ENCODE measurements at regions not wholly inside any gene's neighbourhood (a gene's known extent, or its start where the extent isn't known, plus 50 kb on each side); places are given as distances from the start of the nearest gene placed in this dataset.

DNA sequence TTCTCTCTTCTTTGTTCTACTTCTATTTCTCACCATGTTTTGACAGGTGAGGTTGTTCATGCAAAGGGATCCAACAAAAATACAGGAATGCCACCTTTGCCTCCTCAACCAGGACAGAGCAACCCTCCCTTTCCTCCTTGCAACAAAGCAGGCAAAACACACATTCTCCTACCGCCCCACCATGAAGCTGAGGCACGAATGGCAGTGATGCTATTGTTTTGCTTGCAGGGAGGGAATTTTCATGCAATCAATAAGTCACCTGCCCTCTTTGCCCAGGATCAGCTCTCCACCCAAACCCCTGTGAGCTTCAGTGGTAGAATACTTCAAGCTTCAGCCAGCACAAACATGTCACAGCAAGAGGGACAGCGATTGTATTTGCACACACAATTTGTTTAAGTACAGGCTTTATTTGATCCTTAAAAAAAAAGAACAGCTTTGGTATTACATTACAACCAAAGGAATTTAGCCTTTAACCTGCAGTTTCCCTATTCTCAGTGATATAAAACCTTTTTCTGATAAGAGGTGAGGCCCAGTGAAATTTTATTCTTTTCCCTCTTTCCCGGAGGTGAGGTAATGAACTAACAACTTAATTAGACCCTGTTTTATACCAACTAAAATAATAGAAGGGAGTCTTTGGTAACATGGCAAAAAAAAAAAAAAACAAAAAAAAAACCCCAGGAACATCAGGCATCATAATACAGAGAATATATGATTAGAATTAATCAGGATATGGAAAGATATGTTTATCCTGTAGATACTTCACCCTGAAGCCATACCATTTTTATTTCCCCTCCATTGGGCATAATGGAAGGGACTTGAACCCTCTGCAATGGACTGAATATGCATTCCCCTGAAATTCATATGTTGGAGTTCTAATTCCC lies 87.0 kb upstream of the EEA1 start:
- no peak for DNase-seq (ENCODE audit: low spot score)

DNA sequence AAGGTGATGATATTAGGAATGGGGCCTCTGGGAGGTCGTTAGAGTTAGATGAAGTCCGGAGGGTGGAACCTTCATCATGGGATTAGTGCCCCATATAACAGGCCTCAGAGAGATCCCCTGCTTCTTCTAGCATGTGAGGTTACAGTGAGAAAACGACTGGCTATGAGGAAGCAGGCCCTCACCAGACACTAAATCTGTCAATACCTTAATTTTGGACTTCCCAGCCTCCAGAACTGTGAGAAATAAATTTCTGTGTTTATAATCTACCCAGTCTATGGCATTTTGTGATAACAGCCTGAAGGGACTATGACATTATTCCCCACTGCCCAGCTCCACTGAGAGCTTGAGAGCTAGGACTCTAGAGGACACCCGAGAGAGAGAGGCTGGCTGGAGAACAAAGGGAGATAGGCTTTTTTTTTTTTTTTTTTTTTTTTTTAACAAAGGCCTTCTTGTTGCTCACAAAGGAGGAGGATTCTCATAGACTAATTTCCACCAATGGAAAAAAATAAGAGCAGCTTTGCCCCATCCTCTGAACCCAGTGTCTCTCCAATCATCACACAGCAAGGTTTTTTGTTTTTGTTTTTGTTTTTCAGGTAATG lies 87.8 kb upstream of the EEA1 start:
- no peak for DNase-seq (ENCODE audit: low spot score)

GRCh38 chr12:93018610-93019009 lies 89.5 kb upstream of the EEA1 start:
- no peak for DNase-seq (ENCODE audit: low spot score)

GRCh38 chr12:93019212-93019927 lies 90.3 kb upstream of the EEA1 start:
- DNase-seq (ENCODE audit: low spot score), result no peak

GRCh38 chr12:93019975-93020630 lies 91.0 kb upstream of the EEA1 start:
- no peak for DNase-seq (ENCODE audit: low spot score)

- DNase-seq (ENCODE audit: low spot score), result no peak
Measured at GRCh38 chr12:93020631-93021597, 91.8 kb upstream of the EEA1 start.

DNA sequence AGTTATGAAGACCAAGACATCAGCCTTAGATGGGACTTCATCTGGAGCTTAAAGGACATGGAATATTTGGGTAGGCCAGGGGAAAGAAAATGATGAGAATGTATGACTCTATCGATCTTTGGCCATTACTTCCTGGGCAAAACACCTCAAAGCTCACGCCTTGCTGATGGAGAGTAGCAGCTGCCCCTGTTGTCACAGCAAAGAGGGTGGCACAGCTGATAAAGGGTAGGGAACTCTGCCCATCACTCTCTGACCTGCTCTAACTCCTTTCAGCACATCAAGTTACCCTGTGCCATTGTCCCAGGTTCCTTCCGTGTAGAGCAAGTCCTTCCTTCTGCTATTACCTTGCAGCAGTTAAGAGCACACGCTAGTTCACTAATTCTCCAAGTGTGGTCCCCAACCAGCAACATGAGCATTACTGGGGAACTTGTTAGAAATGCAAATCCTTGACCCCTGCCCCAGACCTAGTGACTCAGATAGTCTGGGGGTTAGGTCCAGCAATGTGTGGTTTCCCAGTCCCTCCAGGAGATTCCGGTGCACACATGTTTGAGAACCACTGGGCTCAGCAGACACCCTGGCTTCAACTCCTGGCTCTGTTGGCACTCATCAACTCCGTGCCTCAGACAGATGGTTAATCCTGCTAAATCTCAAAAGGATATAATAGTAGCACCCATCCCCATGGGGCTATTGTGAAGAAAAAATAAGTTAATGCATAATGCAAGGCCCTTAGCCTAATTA lies 93.7 kb upstream of the EEA1 start:
- no peak for DNase-seq (ENCODE audit: low spot score)

DNA sequence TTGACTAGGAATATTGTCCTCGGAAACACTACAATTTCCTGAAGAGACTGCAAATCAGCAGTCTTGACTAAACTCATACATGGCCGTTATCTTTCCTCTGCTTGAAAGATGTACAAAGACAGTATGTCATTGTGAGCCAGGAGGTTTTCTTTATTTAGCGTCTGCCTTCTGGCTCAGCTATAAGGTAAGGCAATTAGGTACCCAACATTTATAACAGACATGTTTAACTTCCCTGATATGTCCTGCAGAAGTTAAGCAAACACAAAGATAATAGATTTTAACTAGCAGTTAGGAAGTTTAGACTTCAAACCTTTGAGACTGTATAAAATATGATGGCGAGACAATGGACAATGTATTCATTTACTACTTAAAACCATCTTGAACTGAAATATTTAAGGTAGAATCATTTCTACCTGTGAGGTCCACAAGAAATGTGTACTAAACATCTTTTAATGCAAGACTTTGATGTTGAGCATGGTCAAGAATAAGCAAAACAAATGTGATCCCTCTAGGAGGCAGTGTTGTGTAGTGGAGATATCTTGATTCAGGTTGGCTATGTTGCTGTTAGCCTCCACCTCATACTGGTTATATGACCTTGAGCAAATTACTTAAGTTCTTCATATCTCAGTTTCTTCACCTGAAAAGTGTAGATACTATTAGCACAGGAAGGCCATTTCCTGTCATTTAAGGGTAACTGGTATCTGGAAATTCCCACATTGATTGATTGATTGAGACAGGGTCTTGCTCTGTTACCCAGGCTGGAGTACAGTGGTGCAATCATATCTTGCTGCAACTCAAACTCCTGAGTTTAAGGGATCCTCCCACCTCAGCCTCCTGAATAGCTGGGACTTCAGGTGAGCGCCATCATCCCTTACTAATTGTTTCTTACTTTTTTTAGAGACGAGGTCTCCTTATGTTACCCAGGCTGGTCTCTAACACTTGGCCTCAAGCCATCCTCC lies 96.3 kb upstream of the EEA1 start:
- no peak for DNase-seq (ENCODE audit: low spot score)

- no peak for DNase-seq (ENCODE audit: low spot score)
Measured at GRCh38 chr12:93027041-93027440, 97.9 kb upstream of the EEA1 start.

- DNase-seq (ENCODE audit: low spot score), result no peak
Measured at GRCh38 chr12:93029091-93029490, 100.0 kb upstream of the EEA1 start.

DNA sequence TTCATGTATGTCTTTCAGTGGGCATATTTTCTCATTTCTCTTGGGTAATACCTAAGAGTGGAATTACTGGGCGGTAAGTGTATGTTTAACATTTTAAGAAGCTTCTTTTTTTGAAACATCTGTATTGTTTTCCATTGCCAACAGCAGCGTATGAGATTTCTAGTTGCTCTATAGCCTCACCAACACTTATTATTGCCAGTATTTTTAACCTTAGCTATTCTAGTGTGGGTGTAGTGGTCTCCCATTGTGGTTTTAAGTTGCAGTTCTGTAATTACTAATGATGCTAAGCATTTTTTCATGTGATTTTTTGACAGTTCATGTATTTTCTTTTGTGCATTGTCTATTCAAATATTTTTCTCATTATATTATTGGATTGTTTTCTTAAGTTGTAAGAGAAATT lies 101.9 kb upstream of the EEA1 start:
- no peak for DNase-seq (ENCODE audit: low spot score)

GRCh38 chr12:93032758-93033157 lies 103.7 kb upstream of the EEA1 start:
- no peak for DNase-seq (ENCODE audit: low spot score)

GRCh38 chr12:93033948-93034347 lies 104.9 kb upstream of the EEA1 start:
- DNase-seq (ENCODE audit: low spot score), result no peak

DNA sequence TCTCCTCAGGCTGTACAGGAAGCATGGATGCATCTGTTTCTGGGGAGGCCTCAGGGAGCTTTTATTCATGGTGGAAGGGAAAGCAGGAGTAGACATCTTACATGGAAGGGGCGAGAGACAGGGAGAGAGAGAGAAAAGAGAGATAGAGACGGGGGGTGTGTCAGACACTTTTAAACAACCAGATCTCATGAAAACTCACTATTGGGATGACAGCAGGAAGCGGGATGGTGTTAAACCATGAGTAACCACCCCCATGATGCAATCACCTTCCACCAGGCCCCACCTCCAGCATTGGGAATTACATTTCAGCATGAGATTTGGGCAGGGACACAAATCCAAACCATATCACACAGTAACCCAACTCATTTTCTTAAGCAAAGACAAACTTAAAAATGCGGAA lies 110.0 kb upstream of the EEA1 start:
- DNase-seq (ENCODE audit: low spot score), result no peak

DNA sequence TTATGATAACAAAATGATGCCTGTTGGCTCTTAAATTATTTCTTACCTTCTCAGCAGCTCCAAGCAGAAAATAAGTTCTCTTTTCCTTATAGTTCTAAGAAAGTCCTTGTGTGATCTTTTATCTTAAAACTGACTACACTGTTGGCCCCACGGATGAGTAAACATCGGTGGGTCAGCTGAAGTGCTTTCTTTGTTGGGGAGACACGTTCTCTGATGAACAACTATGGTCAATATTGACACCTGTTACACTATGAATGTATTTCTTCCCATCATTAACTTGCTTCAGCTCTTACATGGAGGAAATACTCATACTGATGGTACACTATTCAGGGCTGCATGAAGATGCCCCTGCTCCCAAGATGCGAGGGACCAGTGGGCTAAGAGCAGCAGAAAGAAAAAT lies 110.8 kb upstream of the EEA1 start:
- no peak for DNase-seq (ENCODE audit: low spot score)

- no peak for DNase-seq (ENCODE audit: low spot score)
Measured at GRCh38 chr12:93040367-93040766, 111.3 kb upstream of the EEA1 start.

GRCh38 chr12:93041416-93041815 lies 112.3 kb upstream of the EEA1 start:
- no peak for DNase-seq (ENCODE audit: low spot score)

- no peak for DNase-seq (ENCODE audit: low spot score)
Measured at GRCh38 chr12:93042283-93042682, 113.2 kb upstream of the EEA1 start.

DNA sequence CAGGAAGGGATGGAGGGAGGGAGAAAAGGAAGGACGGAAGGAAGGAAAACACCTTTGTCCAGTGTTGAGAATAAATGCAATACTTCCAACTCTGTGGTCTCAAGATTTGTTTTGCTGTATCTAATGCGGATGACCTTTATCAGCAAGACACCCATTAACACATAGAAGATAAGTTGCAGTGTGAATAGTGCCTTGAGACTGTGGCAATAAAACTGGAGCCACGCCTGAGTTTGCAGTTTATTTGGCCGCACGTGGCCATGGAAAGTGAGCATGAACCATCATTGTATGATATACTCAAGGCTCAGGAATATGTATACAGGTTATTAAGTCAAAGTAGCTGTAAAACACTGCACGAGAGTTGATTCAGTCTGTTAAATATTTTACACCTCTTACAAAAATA lies 113.6 kb upstream of the EEA1 start:
- DNase-seq (ENCODE audit: low spot score), result no peak
